ENCODE measurements at regions not wholly inside any gene's neighbourhood (a gene's known extent, or its start where the extent isn't known, plus 50 kb on each side); places are given as distances from the start of the nearest gene placed in this dataset.

DNA sequence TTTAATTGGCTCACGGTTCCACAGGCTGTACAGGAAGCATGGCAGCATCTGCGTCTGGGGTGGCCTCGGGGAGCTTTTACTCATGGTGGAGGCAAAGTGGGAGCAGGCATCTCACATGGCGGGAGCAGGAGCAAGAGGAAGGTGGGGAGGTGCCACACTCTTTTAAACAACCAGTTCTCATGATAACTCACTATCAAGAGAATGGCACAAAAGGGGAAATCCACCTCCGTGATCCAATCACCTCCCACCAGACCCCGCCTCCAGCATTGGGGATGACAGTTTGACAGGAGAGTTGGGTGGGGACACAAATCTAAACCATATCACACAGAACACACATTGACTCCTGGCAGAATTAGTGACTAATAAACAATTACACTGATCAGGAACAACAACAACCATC, 68.6 kb upstream of the ACKR3 start:
- H2AFZ ChIP-seq (ENCODE audit: low read length) = no peak overlapping the region
- no peak overlapping the region for H3K27ac ChIP-seq (ENCODE audit: low read depth, low read length, poor library complexity, severe bottlenecking)
- TF ChIP-seq CTCF (conservative IDR thresholded peaks at IDR 0.05; ENCODE audit: low read length) (no peak), EZH2phosphoT487 (IDR thresholded peaks at IDR 0.05; ENCODE audit: borderline replicate concordance, low read depth, low read length) (no peak)
- no peak for DNase-seq (ENCODE audit: low spot score)
- H3K9me3 ChIP-seq (ENCODE audit: low read length) = no peaks in the 10 kb centered on the region
- H3K79me2 ChIP-seq (ENCODE audit: insufficient read depth, low read depth, low read length) = no peaks in the 10 kb centered on the region
- no peak overlapping the region for H3K4me2 ChIP-seq (ENCODE audit: low read length)
- no TSS peak for BruUV-seq (replicated peaks)
- intact Hi-C loops (cut with micrococcal nuclease; ENCODE audit: unreplicated experiment) = no loop called here
- no peaks in the 10 kb centered on the region for H3K9me2 ChIP-seq (ENCODE audit: insufficient read depth, low read length)
- H3K4me1 ChIP-seq (ENCODE audit: insufficient read depth, low read length, poor library complexity, severe bottlenecking) = no peaks in the 10 kb centered on the region
- CTCF ChIA-PET (ENCODE audit: unreplicated experiment) = no interaction called here
- H3K4me3 ChIP-seq (ENCODE audit: low read depth, low read length, poor library complexity, severe bottlenecking) = no peak overlapping the region
- no peaks in the 10 kb centered on the region for H3K36me3 ChIP-seq (ENCODE audit: insufficient read depth, low read length)
- no peaks in the 10 kb centered on the region for H4K20me1 ChIP-seq (ENCODE audit: insufficient read depth, low read length)
- POLR2A ChIA-PET = no interaction called here

- Histone ChIP-seq H4K20me1 (ENCODE audit: insufficient read depth, low read length) (no peaks in the 10 kb centered on the region), H3K79me2 (ENCODE audit: insufficient read depth, low read depth, low read length) (no peaks in the 10 kb centered on the region), H3K9me2 (ENCODE audit: insufficient read depth, low read length) (no peaks in the 10 kb centered on the region), H2AFZ (ENCODE audit: low read length) (no peak overlapping the region), H3K27ac (ENCODE audit: low read depth, low read length, poor library complexity, severe bottlenecking) (no peak overlapping the region), H3K36me3 (ENCODE audit: insufficient read depth, low read length) (no peaks in the 10 kb centered on the region), H3K9me3 (ENCODE audit: low read length) (no peaks in the 10 kb centered on the region), H3K4me2 (ENCODE audit: low read length) (no peak overlapping the region), H3K4me1 (ENCODE audit: insufficient read depth, low read length, poor library complexity, severe bottlenecking) (no peaks in the 10 kb centered on the region), H3K4me3 (ENCODE audit: low read depth, low read length, poor library complexity, severe bottlenecking) (no peak overlapping the region)
- POLR2A ChIA-PET = no interaction called here
- intact Hi-C loops (cut with micrococcal nuclease; ENCODE audit: unreplicated experiment) = no loop called here
- BruUV-seq (replicated peaks) = no TSS peak
- TF ChIP-seq EZH2phosphoT487 (IDR thresholded peaks at IDR 0.05; ENCODE audit: borderline replicate concordance, low read depth, low read length) (no peak), CTCF (conservative IDR thresholded peaks at IDR 0.05; ENCODE audit: low read length) (no peak)
- CTCF ChIA-PET (ENCODE audit: unreplicated experiment) = no interaction called here
- DNase-seq (ENCODE audit: low spot score) = no peak
Measured at GRCh38 chr2:236501531-236501930, 68.1 kb upstream of the ACKR3 start.

- DNase-seq (ENCODE audit: low spot score) = peak; percentile 21
- BruUV-seq (replicated peaks) = no TSS peak
- Histone ChIP-seq H3K36me3 (ENCODE audit: insufficient read depth, low read length) (no peaks in the 10 kb centered on the region), H3K4me1 (ENCODE audit: insufficient read depth, low read length, poor library complexity, severe bottlenecking) (no peaks in the 10 kb centered on the region), H3K9me2 (ENCODE audit: insufficient read depth, low read length) (no peaks in the 10 kb centered on the region), H2AFZ (ENCODE audit: low read length) (no peak overlapping the region), H3K79me2 (ENCODE audit: insufficient read depth, low read depth, low read length) (no peaks in the 10 kb centered on the region), H3K4me3 (ENCODE audit: low read depth, low read length, poor library complexity, severe bottlenecking) (no peak overlapping the region), H4K20me1 (ENCODE audit: insufficient read depth, low read length) (no peaks in the 10 kb centered on the region), H3K4me2 (ENCODE audit: low read length) (no peak overlapping the region), H3K9me3 (ENCODE audit: low read length) (no peaks in the 10 kb centered on the region), H3K27ac (ENCODE audit: low read depth, low read length, poor library complexity, severe bottlenecking) (no peak overlapping the region)
- POLR2A ChIA-PET = interaction anchor here (0.7 to 1.1 kb wide), 2 partner anchors 13 to 120 kb away, joined by 3 read pairs; no protein-coding TSS in a partner anchor
- CTCF ChIA-PET (ENCODE audit: unreplicated experiment) = no interaction called here
- TF ChIP-seq EZH2phosphoT487 (IDR thresholded peaks at IDR 0.05; ENCODE audit: borderline replicate concordance, low read depth, low read length) (no peak), CTCF (conservative IDR thresholded peaks at IDR 0.05; ENCODE audit: low read length) (peak; percentile 44; the same call in 1 of the 2 replicates)
- intact Hi-C loops (cut with micrococcal nuclease; ENCODE audit: unreplicated experiment) = no loop called here
Measured at GRCh38 chr2:236503100-236503499, 66.5 kb upstream of the ACKR3 start.

Measured in OCI-LY7 (cell line).